Stimulated activated CD4-positive, alpha-beta T cell treated with anti-CD3 and anti-CD28 coated beads, Interleukin-15, amount 100 ng/mL, for 48 hours (primary cell): ENCODE measurements at regions not wholly inside any gene's neighbourhood (a gene's known extent, or its start where the extent isn't known, plus 50 kb on each side); places are given as distances from the start of the nearest gene placed in this dataset.
"Not testable (repeated sequence)": the region's sequence is repeated elsewhere in the genome, so short reads cannot be mapped to it uniquely, and the experiment has no call there.

Source experiments
- DNase-seq, 2 donors: peaks; one replicate each; pipeline ENCODE4 v3.0.0-alpha.2; 2020; ENCODE audit warnings: low read depth in 2 of 2

GRCh38 chr4:160481696-160482690 is 1379.1 kb downstream of the RAPGEF2 start:
- not testable (repeated sequence) for DNase-seq

GRCh38 chr4:160485071-160485687 is 1382.3 kb downstream of the RAPGEF2 start:
- no peak for DNase-seq

- no peak for DNase-seq
Observed at GRCh38 chr4:160492181-160492580, 1389.3 kb downstream of the RAPGEF2 start.

- no peak for DNase-seq
Observed at GRCh38 chr4:160493206-160493605, 1390.3 kb downstream of the RAPGEF2 start.

GRCh38 chr4:160495356-160495755 is 1392.5 kb downstream of the RAPGEF2 start:
- DNase-seq: no peak

- DNase-seq: no peak
Observed at GRCh38 chr4:160498211-160498610, 1395.3 kb downstream of the RAPGEF2 start.

GRCh38 chr4:160505724-160506123 is 1402.8 kb downstream of the RAPGEF2 start:
- DNase-seq: no peak

- no peak for DNase-seq
Observed at GRCh38 chr4:160510928-160511327, 1408.0 kb downstream of the RAPGEF2 start.

GRCh38 chr4:160514126-160514525 is 1411.2 kb downstream of the RAPGEF2 start:
- no peak for DNase-seq

- no peak for DNase-seq
Observed at GRCh38 chr4:160523231-160523630, 1420.4 kb downstream of the RAPGEF2 start.

- DNase-seq: no peak
Observed at GRCh38 chr4:160537681-160538080, 1434.8 kb downstream of the RAPGEF2 start.

GRCh38 chr4:160546201-160546600 is 1443.3 kb downstream of the RAPGEF2 start:
- DNase-seq: no peak

GRCh38 chr4:160549951-160550519 is 1447.2 kb downstream of the RAPGEF2 start:
- not testable (repeated sequence) for DNase-seq

- no peak for DNase-seq
Observed at GRCh38 chr4:160562661-160563060, 1459.8 kb downstream of the RAPGEF2 start.

- DNase-seq: no peak
Observed at GRCh38 chr4:160563552-160564282, 1460.8 kb downstream of the RAPGEF2 start.

- DNase-seq: no peak
Observed at GRCh38 chr4:160567634-160568033, 1464.8 kb downstream of the RAPGEF2 start.

GRCh38 chr4:160570271-160570670 is 1467.4 kb downstream of the RAPGEF2 start:
- DNase-seq: no peak

GRCh38 chr4:160574272-160574671 is 1471.4 kb downstream of the RAPGEF2 start:
- DNase-seq: not testable (repeated sequence)

GRCh38 chr4:160580581-160580980 is 1477.7 kb downstream of the RAPGEF2 start:
- DNase-seq: no peak

- no peak for DNase-seq
Observed at GRCh38 chr4:160592258-160592657, 1489.4 kb downstream of the RAPGEF2 start.

GRCh38 chr4:160595646-160596045 is 1492.8 kb downstream of the RAPGEF2 start:
- no peak for DNase-seq

GRCh38 chr4:160604541-160604940 is 1501.7 kb downstream of the RAPGEF2 start:
- no peak for DNase-seq
